ENCODE measurements at regions not wholly inside any gene's neighbourhood (a gene's known extent, or its start where the extent isn't known, plus 50 kb on each side); places are given as distances from the start of the nearest gene placed in this dataset.

DNA sequence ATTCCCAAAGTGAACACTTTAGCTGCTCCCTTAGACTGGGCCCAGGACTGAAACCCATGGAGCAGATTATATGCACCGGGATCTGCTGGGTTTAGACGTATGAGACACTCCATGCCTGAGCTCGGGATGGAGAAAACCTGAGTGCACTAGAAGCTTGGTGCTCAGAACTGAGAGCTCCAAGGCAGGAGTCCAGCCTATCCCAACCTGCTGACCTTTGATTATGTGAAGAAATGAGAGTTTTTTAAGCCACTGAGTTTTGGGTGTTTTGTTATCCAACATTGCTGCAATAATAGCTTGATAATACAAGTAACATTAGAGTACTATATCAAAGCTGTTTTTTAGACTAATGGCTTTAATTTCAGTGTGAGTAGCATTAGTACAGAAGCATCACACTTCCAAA lies 131.5 kb upstream of the KCNK1 start:
- no peaks in the 10 kb centered on the region for H3K36me3 ChIP-seq
- no peak for TF ChIP-seq POLR2A (IDR thresholded peaks at IDR 0.05)
- intact Hi-C loops (cut with DNase I): no loop called here
- DNase-seq: no peak
- no peak overlapping the region for H3K27ac ChIP-seq
- H3K4me1 ChIP-seq (ENCODE audit: insufficient read depth): no peaks in the 10 kb centered on the region
- no peaks in the 10 kb centered on the region for H3K9me3 ChIP-seq
- WGBS, 3 donors: 88 to 92% (median 90%) methylated on average over 3 of the region's 3 CpGs
- no peaks in the 10 kb centered on the region for H3K27me3 ChIP-seq
- H3K4me3 ChIP-seq: no peak overlapping the region

DNA sequence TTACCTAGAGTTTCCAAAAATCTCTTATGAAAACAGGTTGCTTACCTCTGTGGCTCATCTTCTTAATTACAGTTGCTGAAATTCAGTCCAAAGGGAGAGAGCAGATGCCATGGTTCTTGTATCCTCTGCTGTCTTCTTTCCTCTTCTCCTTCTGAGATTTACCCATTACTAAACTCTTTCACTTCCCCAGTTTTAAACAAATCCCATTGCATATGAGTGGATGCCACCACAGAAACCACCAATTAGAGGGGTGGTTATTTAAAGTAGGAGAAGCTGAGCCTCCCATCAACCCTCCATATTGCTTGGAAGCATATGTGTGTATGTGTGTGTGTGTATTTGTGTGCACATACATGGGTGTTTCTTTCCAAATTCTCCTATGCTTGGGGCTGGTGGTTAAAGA lies 128.5 kb upstream of the KCNK1 start:
- no peak overlapping the region for H3K27ac ChIP-seq
- DNase-seq: no peak
- H3K36me3 ChIP-seq: no peaks in the 10 kb centered on the region
- no peak overlapping the region for H3K4me3 ChIP-seq
- TF ChIP-seq EP300 (IDR thresholded peaks at IDR 0.05) (no peak), POLR2A (IDR thresholded peaks at IDR 0.05) (no peak)
- TF ChIP-seq, protein P1, sequence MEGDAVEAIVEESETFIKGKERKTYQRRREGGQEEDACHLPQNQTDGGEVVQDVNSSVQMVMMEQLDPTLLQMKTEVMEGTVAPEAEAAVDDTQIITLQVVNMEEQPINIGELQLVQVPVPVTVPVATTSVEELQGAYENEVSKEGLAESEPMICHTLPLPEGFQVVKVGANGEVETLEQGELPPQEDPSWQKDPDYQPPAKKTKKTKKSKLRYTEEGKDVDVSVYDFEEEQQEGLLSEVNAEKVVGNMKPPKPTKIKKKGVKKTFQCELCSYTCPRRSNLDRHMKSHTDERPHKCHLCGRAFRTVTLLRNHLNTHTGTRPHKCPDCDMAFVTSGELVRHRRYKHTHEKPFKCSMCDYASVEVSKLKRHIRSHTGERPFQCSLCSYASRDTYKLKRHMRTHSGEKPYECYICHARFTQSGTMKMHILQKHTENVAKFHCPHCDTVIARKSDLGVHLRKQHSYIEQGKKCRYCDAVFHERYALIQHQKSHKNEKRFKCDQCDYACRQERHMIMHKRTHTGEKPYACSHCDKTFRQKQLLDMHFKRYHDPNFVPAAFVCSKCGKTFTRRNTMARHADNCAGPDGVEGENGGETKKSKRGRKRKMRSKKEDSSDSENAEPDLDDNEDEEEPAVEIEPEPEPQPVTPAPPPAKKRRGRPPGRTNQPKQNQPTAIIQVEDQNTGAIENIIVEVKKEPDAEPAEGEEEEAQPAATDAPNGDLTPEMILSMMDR (IDR thresholded peaks at IDR 0.05): no peak
- H3K27me3 ChIP-seq: no peaks in the 10 kb centered on the region
- H3K4me1 ChIP-seq (ENCODE audit: insufficient read depth): no peaks in the 10 kb centered on the region
- intact Hi-C loops (cut with DNase I): no loop called here
- H3K9me3 ChIP-seq: no peaks in the 10 kb centered on the region

DNA sequence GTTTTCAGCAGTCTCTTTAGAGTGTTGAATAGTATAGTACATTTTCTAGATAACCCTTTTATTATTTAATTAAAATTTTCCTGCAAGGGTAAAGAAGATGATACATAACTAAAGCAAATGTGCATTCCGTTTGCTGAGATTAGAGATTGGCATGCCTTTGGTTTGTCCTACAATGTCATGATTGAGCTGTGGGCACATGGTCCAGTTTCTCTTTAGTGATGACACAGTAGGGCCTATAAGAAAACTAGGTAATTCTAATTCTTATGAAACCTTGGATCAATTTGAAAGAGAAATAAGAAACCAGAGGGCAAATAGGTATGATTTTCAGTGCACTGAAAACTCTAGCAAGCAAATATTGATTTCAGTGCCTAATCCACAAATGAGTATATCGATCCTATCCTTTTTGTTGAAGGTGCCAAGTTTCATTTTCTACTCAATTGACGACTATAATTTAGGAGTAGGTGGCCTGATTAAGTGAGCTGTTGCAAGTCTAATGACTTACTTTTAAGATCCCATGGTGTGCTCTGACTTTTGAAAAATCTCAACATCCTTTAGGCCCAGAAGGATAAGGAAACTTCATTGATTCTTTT lies 128.0 kb upstream of the KCNK1 start:
- 57 to 70% (median 63%) methylated on average over 3 of the region's 3 CpGs for WGBS, 3 donors
- H3K27ac ChIP-seq: no peak overlapping the region
- no peak for TF ChIP-seq EP300 (IDR thresholded peaks at IDR 0.05)
- no peak for TF ChIP-seq POLR2A (IDR thresholded peaks at IDR 0.05)
- TF ChIP-seq, protein P1 (IDR thresholded peaks at IDR 0.05): no peak
- no peaks in the 10 kb centered on the region for H3K36me3 ChIP-seq
- H3K4me3 ChIP-seq: no peak overlapping the region
- DNase-seq: no peak
- no peaks in the 10 kb centered on the region for H3K27me3 ChIP-seq
- H3K4me1 ChIP-seq (ENCODE audit: insufficient read depth): no peaks in the 10 kb centered on the region
- intact Hi-C loops (cut with DNase I): no loop called here
- no peaks in the 10 kb centered on the region for H3K9me3 ChIP-seq

DNA sequence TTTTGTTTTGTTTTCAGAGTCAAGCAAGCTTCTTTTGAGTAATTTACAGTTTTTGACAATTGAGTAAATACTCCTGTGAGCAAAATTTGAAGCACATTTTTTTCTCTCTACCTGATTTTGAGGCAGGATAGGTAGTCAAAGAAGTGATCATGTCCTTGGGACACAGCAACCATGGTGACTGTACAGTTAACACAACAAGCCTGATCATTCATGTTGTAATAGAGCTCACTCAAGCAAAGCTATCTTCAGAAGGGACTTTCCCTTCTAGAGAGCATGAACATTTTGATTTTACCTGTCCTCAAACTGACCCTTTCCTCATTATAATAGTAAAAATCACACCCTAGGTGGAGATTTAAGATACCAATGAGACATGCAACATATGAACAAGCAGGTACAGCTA lies 126.5 kb upstream of the KCNK1 start:
- DNase-seq: no peak
- intact Hi-C loops (cut with DNase I): no loop called here
- Histone ChIP-seq H3K9me3 (no peaks in the 10 kb centered on the region), H3K4me1 (ENCODE audit: insufficient read depth) (no peaks in the 10 kb centered on the region), H3K27ac (no peak overlapping the region), H3K36me3 (no peaks in the 10 kb centered on the region), H3K27me3 (no peaks in the 10 kb centered on the region), H3K4me3 (no peak overlapping the region)
- TF ChIP-seq EP300 (IDR thresholded peaks at IDR 0.05): no peak

DNA sequence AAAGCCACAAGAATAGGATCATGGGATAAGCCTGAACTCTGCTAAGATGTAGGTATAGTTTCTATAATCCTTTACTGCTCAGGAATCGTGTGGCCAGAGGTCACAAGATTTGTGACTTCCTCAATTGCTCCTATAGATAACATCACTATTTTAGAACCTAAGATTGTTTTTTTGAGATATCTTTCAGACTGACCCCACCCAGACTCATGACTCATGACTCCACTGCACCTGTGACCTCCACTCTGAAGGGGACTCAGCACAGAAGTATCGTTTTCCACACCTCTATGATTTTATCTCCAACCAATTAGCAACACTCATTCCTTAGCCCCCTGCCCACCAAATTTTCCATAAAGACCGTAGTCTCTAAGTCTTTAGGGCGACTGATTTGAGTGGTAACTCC lies 124.5 kb upstream of the KCNK1 start:
- H3K27me3 ChIP-seq: no peaks in the 10 kb centered on the region
- no peak for TF ChIP-seq EP300 (IDR thresholded peaks at IDR 0.05)
- TF ChIP-seq POLR2A (IDR thresholded peaks at IDR 0.05): no peak
- TF ChIP-seq, protein P1 (IDR thresholded peaks at IDR 0.05): no peak
- WGBS, 3 donors: 77 to 91% (median 85%) methylated on average over 4 of the region's 4 CpGs
- intact Hi-C loops (cut with DNase I): no loop called here
- no peaks in the 10 kb centered on the region for H3K36me3 ChIP-seq
- H3K4me1 ChIP-seq (ENCODE audit: insufficient read depth): no peaks in the 10 kb centered on the region
- no peak overlapping the region for H3K27ac ChIP-seq
- no peaks in the 10 kb centered on the region for H3K9me3 ChIP-seq
- DNase-seq: no peak
- H3K4me3 ChIP-seq: no peak overlapping the region

DNA sequence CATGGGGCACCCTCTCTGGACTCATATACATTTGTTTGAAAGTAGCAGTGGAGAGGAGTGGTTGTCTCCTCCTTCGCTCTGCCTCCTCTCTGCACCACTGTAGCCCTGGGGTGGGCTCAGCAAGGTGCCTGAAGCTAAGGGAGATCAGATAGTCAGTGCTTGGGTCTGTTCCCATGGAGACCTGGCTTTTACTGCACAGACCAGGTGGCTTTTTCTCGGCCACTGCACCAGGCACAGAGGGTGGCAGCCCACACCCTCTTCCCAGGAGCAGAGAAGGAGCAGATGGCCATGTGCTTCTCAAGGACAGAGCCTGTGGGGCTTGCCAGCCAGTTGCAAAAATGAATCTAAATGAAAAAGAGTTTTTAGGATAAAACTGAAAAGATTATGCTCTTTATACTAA lies 123.4 kb upstream of the KCNK1 start:
- intact Hi-C loops (cut with DNase I): no loop called here
- Histone ChIP-seq H3K4me1 (ENCODE audit: insufficient read depth) (no peaks in the 10 kb centered on the region), H3K36me3 (no peaks in the 10 kb centered on the region), H3K27me3 (no peaks in the 10 kb centered on the region), H3K4me3 (no peak overlapping the region), H3K9me3 (no peaks in the 10 kb centered on the region), H3K27ac (no peak overlapping the region)
- no peak for DNase-seq
- TF ChIP-seq, protein P1 (IDR thresholded peaks at IDR 0.05): no peak
- no peak for TF ChIP-seq EP300 (IDR thresholded peaks at IDR 0.05)
- no peak for TF ChIP-seq POLR2A (IDR thresholded peaks at IDR 0.05)
- WGBS, 3 donors: 52 to 54% (median 53%) methylated on average over 2 of the region's 2 CpGs
